Vagina (tissue), 2 donors: ENCODE measurements at regions not wholly inside any gene's neighbourhood (a gene's known extent, or its start where the extent isn't known, plus 50 kb on each side); places are given as distances from the start of the nearest gene placed in this dataset.

ENCODE experiments used
- DNase-seq, 2 donors: peaks; one replicate each; pipeline ENCODE4 v3.0.0-alpha.2; 2017; ENCODE audit errors: extremely low spot score in 2 of 2
- H3K27ac ChIP-seq: fragments of 200-600 bp; sonication (generic); one replicate; pipeline ENCODE4 v1.5.1; 2019
- H3K27me3 ChIP-seq: fragments of 200-600 bp; sonication (generic); one replicate; pipeline ENCODE4 v1.5.1; 2019
- H3K36me3 ChIP-seq, 2 donors: fragments of 200-600 bp; sonication (generic); one replicate each; pipeline ENCODE4 v1.5.1; 2017 to 2019
- H3K4me1 ChIP-seq: fragments of 200-600 bp; sonication (generic); one replicate; pipeline ENCODE4 v1.5.1; 2019
- H3K4me3 ChIP-seq, 2 donors: fragments of 200-600 bp; sonication (generic); 1 replicate in 1 of 2; 2 replicates in 1 of 2; pipeline ENCODE4 v1.5.1; 2016 to 2019
- H3K9me3 ChIP-seq: fragments of 200-600 bp; sonication (generic); one replicate; pipeline ENCODE4 v1.5.1; 2019
- POLR2A ChIP-seq, 2 donors: fragments of 450-650 bp; IDR thresholded peaks; one replicate each; pipeline ENCODE4 v1.6.1; 2017; ENCODE audit warnings: antibody characterized with exemption in 2 of 2, mild to moderate bottlenecking in 2 of 2, moderate library complexity in 2 of 2
- POLR2AphosphoS5 ChIP-seq, 2 donors: sonication (generic); formaldehyde crosslinking; IDR thresholded peaks; one replicate each; pipeline ENCODE4 v1.9.0; 2017; ENCODE audit warnings: antibody characterized with exemption in 2 of 2, mild to moderate bottlenecking in 2 of 2, low read depth in 1 of 2; ENCODE audit not compliant: insufficient read depth in 1 of 2
- intact Hi-C: fragments of 100-400 bp; cut with DNase I; formaldehyde crosslinking; loops from one replicate; pipeline ENCODE4 v1.15.1; 2023
- TF ChIP-seq, protein P1 (sequence below), 3 experiments: fragments of 450-650 bp in 2 of 3; fragments of 200-600 bp in 1 of 3; sonication (generic) in 1 of 3; IDR thresholded peaks; one replicate each; pipeline ENCODE4 v1.5.1; 2017 to 2019; ENCODE audit warnings: antibody characterized with exemption in 3 of 3, mild to moderate bottlenecking in 2 of 3, moderate library complexity in 2 of 3

DNA sequence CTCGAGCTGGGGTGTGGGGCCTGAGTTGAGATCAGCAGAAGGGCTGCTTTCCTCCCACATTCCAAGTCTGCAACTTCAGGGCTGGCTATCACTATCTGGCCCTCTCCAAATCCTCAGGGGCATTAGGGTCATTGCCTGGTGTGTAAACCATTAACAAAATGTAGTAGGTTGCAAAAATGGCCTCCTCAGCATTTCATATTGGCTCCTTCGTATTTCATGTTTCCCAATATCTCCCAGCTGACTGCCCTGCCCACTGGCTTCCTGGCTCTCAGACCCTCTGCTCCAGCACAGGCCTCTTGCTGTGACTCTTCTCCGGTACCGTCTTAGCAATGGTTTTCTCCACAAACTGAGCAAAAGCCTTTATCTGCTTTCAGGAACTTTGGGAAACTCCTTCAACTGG, 113.8 kb downstream of the GADD45G start:
- H3K36me3 ChIP-seq, result no peaks in the 10 kb centered on the region
- no peak overlapping the region for H3K27ac ChIP-seq
- H3K4me1 ChIP-seq, result peaks cover 13% of the 10 kb centered on the region
- TF ChIP-seq POLR2A (IDR thresholded peaks at IDR 0.05) (no peak), POLR2AphosphoS5 (IDR thresholded peaks at IDR 0.05; ENCODE audit: insufficient read depth in 1 of 2, low read depth in 1 of 2) (no peak)
- TF ChIP-seq, protein P1, sequence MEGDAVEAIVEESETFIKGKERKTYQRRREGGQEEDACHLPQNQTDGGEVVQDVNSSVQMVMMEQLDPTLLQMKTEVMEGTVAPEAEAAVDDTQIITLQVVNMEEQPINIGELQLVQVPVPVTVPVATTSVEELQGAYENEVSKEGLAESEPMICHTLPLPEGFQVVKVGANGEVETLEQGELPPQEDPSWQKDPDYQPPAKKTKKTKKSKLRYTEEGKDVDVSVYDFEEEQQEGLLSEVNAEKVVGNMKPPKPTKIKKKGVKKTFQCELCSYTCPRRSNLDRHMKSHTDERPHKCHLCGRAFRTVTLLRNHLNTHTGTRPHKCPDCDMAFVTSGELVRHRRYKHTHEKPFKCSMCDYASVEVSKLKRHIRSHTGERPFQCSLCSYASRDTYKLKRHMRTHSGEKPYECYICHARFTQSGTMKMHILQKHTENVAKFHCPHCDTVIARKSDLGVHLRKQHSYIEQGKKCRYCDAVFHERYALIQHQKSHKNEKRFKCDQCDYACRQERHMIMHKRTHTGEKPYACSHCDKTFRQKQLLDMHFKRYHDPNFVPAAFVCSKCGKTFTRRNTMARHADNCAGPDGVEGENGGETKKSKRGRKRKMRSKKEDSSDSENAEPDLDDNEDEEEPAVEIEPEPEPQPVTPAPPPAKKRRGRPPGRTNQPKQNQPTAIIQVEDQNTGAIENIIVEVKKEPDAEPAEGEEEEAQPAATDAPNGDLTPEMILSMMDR (IDR thresholded peaks at IDR 0.05), result no peak
- H3K27me3 ChIP-seq, result no peaks in the 10 kb centered on the region
- intact Hi-C loops, result no loop called here
- H3K4me3 ChIP-seq, result no peak overlapping the region
- DNase-seq, result no peak
- no peaks in the 10 kb centered on the region for H3K9me3 ChIP-seq

DNA sequence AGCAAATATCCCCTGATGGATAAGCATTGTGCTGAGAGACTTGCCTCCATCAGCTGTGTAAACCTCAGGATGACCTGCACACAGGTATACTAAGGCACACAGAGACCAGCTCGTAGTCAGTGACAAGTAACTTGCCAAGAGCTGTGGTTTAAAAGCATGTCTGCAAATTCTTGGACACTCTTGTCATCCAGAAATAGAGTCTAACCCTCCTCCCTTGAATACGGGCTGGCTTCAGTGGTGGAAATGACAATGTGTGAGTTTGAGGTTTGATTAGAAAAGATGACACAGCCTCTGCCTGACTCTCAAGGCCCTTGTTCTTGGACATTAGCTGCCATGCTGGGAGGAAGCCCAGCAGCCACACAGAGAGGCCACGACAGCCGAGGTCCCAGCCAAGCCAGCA, 114.4 kb downstream of the GADD45G start:
- no peak for TF ChIP-seq POLR2AphosphoS5 (IDR thresholded peaks at IDR 0.05; ENCODE audit: insufficient read depth in 1 of 2, low read depth in 1 of 2)
- H3K9me3 ChIP-seq, result no peaks in the 10 kb centered on the region
- H3K36me3 ChIP-seq, result no peaks in the 10 kb centered on the region
- H3K27me3 ChIP-seq, result no peaks in the 10 kb centered on the region
- no peak overlapping the region for H3K4me3 ChIP-seq
- H3K27ac ChIP-seq, result no peak overlapping the region
- peaks cover 13% of the 10 kb centered on the region for H3K4me1 ChIP-seq
- DNase-seq, result no peak
- intact Hi-C loops, result no loop called here

DNA sequence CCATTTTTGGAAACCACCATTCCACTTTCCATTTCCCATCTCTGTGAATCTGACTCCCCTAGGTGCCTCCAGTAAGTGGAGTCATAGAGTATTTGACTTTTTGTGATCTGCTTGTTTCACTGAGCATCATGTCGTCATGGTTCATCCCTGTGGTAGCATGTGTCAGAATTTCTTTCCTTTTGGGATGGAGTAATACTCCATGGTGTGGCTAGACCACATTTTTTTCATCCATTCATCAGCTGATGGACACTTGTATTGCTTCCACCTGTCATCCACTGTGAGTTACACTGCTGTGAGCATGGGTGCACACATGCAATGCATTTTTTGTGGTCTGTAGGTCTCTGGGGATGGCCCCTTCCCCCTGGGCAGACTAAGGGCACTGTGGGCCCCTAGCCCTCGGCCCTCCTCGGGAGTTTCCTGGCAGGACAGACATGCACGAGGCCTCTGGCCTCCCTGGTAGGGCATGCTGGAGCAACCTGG, 115.9 kb downstream of the GADD45G start:
- H3K27ac ChIP-seq, result no peak overlapping the region
- H3K9me3 ChIP-seq, result no peaks in the 10 kb centered on the region
- H3K4me3 ChIP-seq, result no peak overlapping the region
- no peak for DNase-seq
- H3K36me3 ChIP-seq, result no peaks in the 10 kb centered on the region
- TF ChIP-seq POLR2AphosphoS5 (IDR thresholded peaks at IDR 0.05; ENCODE audit: insufficient read depth in 1 of 2, low read depth in 1 of 2) (no peak), POLR2A (IDR thresholded peaks at IDR 0.05) (no peak)
- TF ChIP-seq, protein P1 (IDR thresholded peaks at IDR 0.05), result no peak
- H3K4me1 ChIP-seq, result peaks cover 13% of the 10 kb centered on the region
- H3K27me3 ChIP-seq, result no peaks in the 10 kb centered on the region
- intact Hi-C loops, result no loop called here

DNA sequence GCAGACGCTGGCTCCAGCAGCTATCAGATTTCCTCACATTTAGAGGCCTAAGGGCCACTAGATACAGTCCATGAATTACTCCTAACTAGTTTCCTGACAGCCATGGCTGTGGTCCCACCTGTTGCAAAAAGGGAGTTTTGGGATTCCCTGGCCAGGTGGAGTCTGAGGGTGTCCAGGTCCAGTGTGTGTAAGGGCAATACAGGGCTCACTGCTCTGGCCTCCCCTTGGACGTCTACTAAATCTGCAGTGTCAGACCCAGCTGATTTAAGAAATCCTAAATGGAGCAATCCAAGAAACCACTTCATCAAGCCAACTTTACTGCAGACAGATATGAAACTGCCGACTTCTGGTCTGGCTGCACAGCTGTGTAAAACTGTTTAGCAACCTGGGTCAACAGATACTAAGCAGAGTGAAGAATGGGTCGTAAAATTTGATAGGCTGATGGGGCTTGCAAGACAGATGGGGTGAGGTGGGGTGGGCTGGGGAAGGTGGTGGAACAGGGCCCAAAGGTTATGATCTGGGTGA, 116.4 kb downstream of the GADD45G start:
- Histone ChIP-seq H3K9me3 (no peaks in the 10 kb centered on the region), H3K4me3 (no peak overlapping the region), H3K36me3 (no peaks in the 10 kb centered on the region), H3K27ac (no peak overlapping the region), H3K4me1 (peaks cover 13% of the 10 kb centered on the region), H3K27me3 (no peaks in the 10 kb centered on the region)
- no peak for DNase-seq
- TF ChIP-seq POLR2AphosphoS5 (IDR thresholded peaks at IDR 0.05; ENCODE audit: insufficient read depth in 1 of 2, low read depth in 1 of 2) (no peak), POLR2A (IDR thresholded peaks at IDR 0.05) (no peak)
- TF ChIP-seq, protein P1 (IDR thresholded peaks at IDR 0.05), result no peak
- intact Hi-C loops, result no loop called here

DNA sequence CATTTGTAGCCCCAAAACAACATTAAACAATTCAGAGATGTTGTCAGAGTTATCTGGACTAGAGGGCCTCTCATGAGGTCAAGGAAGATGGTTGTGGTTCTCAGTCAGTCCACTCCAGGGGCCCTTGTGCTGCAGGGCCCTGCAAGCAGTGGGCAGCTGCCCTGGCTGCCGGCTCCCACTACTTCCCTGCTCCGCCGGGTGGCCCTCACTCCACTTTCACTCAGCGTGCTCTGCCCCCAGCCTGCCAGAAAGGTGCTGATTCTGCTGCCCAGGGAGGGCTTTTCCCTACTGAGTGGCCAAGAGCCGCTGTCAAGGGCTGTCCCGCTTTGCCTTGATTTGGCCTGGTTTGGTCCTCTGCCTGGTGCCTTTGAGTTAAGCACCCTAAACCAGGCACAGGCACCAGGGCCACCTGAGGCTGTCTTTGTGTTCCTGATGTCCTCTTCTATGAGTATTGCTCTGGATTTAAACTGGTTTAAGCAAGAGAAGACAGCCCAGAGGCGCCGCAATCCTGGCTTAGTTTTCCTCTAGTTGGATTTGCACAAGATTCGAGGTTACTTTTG, 117.2 kb downstream of the GADD45G start:
- intact Hi-C loops, result no loop called here
- TF ChIP-seq POLR2AphosphoS5 (IDR thresholded peaks at IDR 0.05; ENCODE audit: insufficient read depth in 1 of 2, low read depth in 1 of 2) (no peak), POLR2A (IDR thresholded peaks at IDR 0.05) (no peak)
- TF ChIP-seq, protein P1 (IDR thresholded peaks at IDR 0.05), result no peak
- no peak for DNase-seq
- no peaks in the 10 kb centered on the region for H3K27me3 ChIP-seq
- H3K9me3 ChIP-seq, result no peaks in the 10 kb centered on the region
- H3K36me3 ChIP-seq, result no peaks in the 10 kb centered on the region
- peak overlapping the region; percentile 25 for H3K27ac ChIP-seq
- no peak overlapping the region for H3K4me3 ChIP-seq
- peaks cover 13% of the 10 kb centered on the region for H3K4me1 ChIP-seq
